IMR-90 (cell line): ENCODE measurements at regions not wholly inside any gene's neighbourhood (a gene's known extent, or its start where the extent isn't known, plus 50 kb on each side); places are given as distances from the start of the nearest gene placed in this dataset.

Experiments used
- ATAC-seq: fragments of 200-7000 bp; cut with Tn5 transposase; 2 replicates; pipeline ENCODE4 v1.9.1; 2020; ENCODE audit warnings: low read depth, mild to moderate bottlenecking, moderate library complexity
- BruUV-seq: library from RNA; stranded (reverse); fragments of 400-500 nt; replicated peaks from 2 replicates; lab custom pipeline; 2021; lab: Mats Ljungman, UMichigan
- CTCF ChIA-PET: fragments of 300-600 bp; formaldehyde crosslinking; extraction: SDS; loops from one replicate; lab custom pipeline; 2021; ENCODE audit warnings: antibody characterized with exemption; lab: Yijun Ruan, JAX
- POLR2A ChIA-PET: fragments of 300-600 bp; sonication (Branson Sonifier 250); formaldehyde crosslinking; loops from one replicate; lab custom pipeline; 2022; ENCODE audit warnings: antibody characterized with exemption; ENCODE audit not compliant: unreplicated experiment; lab: Charles Lee
- DNase-seq: peaks from one replicate; pipeline ENCODE4 v3.0.0; 2013
- H2AFZ ChIP-seq: replicated peaks from 2 replicates; pipeline ENCODE3; 2013; ENCODE audit warnings: low read length, mild to moderate bottlenecking; ENCODE audit not compliant: poor library complexity
- H2AK5ac ChIP-seq: 2 replicates; pipeline ENCODE4 v1.6.1; 2013; ENCODE audit warnings: low read depth, low read length, inconsistent platforms
- H2AK9ac ChIP-seq: replicated peaks from 2 replicates; pipeline ENCODE3; 2013; ENCODE audit warnings: mild to moderate bottlenecking, low read depth, low read length, moderate library complexity; ENCODE audit not compliant: poor library complexity
- H2BK120ac ChIP-seq: 2 replicates; pipeline ENCODE4 v1.6.1; 2013; ENCODE audit warnings: low read depth, low read length, inconsistent platforms
- H2BK15ac ChIP-seq: 3 replicates; pipeline ENCODE4 v1.6.1; 2013; ENCODE audit warnings: low read depth, low read length, inconsistent platforms
- H2BK20ac ChIP-seq: 2 replicates; pipeline ENCODE4 v1.6.1; 2013; ENCODE audit warnings: low read depth, mild to moderate bottlenecking, inconsistent platforms, low read length, moderate library complexity
- H2BK5ac ChIP-seq: 2 replicates; pipeline ENCODE4 v1.6.1; 2013; ENCODE audit warnings: mild to moderate bottlenecking, low read depth, low read length, inconsistent platforms; ENCODE audit not compliant: poor library complexity, severe bottlenecking
- H3K14ac ChIP-seq: replicated peaks from 2 replicates; pipeline ENCODE4 v1.6.1; 2013; ENCODE audit warnings: low read depth, low read length, inconsistent platforms
- H3K18ac ChIP-seq: 2 replicates; pipeline ENCODE4 v1.6.1; 2013; ENCODE audit warnings: low read depth, low read length, control low read depth
- H3K23ac ChIP-seq: 2 replicates; pipeline ENCODE4 v1.6.1; 2013; ENCODE audit warnings: low read depth, low read length, inconsistent platforms
- H3K27ac ChIP-seq: 2 replicates; pipeline ENCODE4 v1.5.1; 2013; ENCODE audit warnings: mild to moderate bottlenecking, control low read depth, low read length; ENCODE audit not compliant: insufficient read depth
- H3K27me3 ChIP-seq: 2 replicates; pipeline ENCODE4 v1.6.1; 2013; ENCODE audit warnings: low read length; ENCODE audit not compliant: control insufficient read depth, insufficient read depth
- H3K36me3 ChIP-seq: 2 replicates; pipeline ENCODE4 v1.6.1; 2013; ENCODE audit warnings: low read length, mixed read lengths; ENCODE audit not compliant: control insufficient read depth, insufficient read depth
- H3K4ac ChIP-seq: 2 replicates; pipeline ENCODE4 v1.6.1; 2013; ENCODE audit warnings: low read depth, low read length, inconsistent platforms
- H3K4me1 ChIP-seq: 2 replicates; pipeline ENCODE4 v1.6.1; 2013; ENCODE audit warnings: low read length, mixed read lengths; ENCODE audit not compliant: control insufficient read depth, insufficient read depth
- H3K4me2 ChIP-seq: 2 replicates; pipeline ENCODE4 v1.6.1; 2013; ENCODE audit warnings: low read depth, mild to moderate bottlenecking, control low read depth, low read length, moderate library complexity
- H3K4me3 ChIP-seq: 2 replicates; pipeline ENCODE4 v1.5.1; 2013; ENCODE audit warnings: low read depth, mild to moderate bottlenecking, control low read depth, low read length, moderate library complexity; ENCODE audit not compliant: insufficient read depth
- H3K56ac ChIP-seq: 2 replicates; pipeline ENCODE4 v1.6.1; 2013; ENCODE audit warnings: low read length, inconsistent platforms; ENCODE audit not compliant: insufficient read depth; ENCODE audit errors: extremely low read depth
- H3K79me1 ChIP-seq, 2 experiments: 2 replicates each; pipeline ENCODE4 v1.6.1; 2013; ENCODE audit warnings: low read length in 2 of 2, inconsistent platforms in 1 of 2, low read depth in 1 of 2
- H3K9ac ChIP-seq: 2 replicates; pipeline ENCODE4 v1.6.1; 2013; ENCODE audit warnings: low read depth, low read length, control low read depth
- H3K9me1 ChIP-seq: 2 replicates; pipeline ENCODE4 v1.6.1; 2013; ENCODE audit warnings: low read length, inconsistent platforms; ENCODE audit not compliant: insufficient read depth
- H3K9me3 ChIP-seq: 2 replicates; pipeline ENCODE4 v1.6.1; 2013; ENCODE audit warnings: low read length; ENCODE audit not compliant: control insufficient read depth, insufficient read depth
- H4K20me1 ChIP-seq: 2 replicates; pipeline ENCODE4 v1.6.1; 2013; ENCODE audit warnings: low read length, inconsistent platforms; ENCODE audit not compliant: insufficient read depth
- H4K5ac ChIP-seq: 2 replicates; pipeline ENCODE4 v1.6.1; 2013; ENCODE audit warnings: mild to moderate bottlenecking, low read depth, low read length, control low read depth
- H4K8ac ChIP-seq, 2 experiments: 2 replicates each; pipeline ENCODE4 v1.6.1; 2013; ENCODE audit warnings: low read depth in 2 of 2, low read length in 2 of 2, control low read depth in 1 of 2, inconsistent platforms in 1 of 2
- H4K91ac ChIP-seq: 2 replicates; pipeline ENCODE4 v1.6.1; 2013; ENCODE audit warnings: low read depth, low read length, inconsistent platforms; ENCODE audit not compliant: insufficient read depth
- MXI1 ChIP-seq: IDR thresholded peaks from 2 replicates; pipeline ENCODE4 v1.6.1; 2012; ENCODE audit warnings: low read depth, mild to moderate bottlenecking, low read length, moderate library complexity, borderline replicate concordance
- NFE2L2 ChIP-seq: fragments of 150-350 bp; IDR thresholded peaks from 2 replicates; pipeline ENCODE4 v1.6.1; 2016; ENCODE audit warnings: low read depth, mild to moderate bottlenecking, low read length
- RAD21 ChIP-seq: IDR thresholded peaks from 2 replicates; pipeline ENCODE4 v1.6.1; 2012; ENCODE audit warnings: low read length, improper control_type of control experiment
- WGBS, 2 experiments: methylation state at CpG; one replicate each; pipeline versions ENCODE4 v1.1.5 to v1.1.7; 2013; ENCODE audit warnings: missing lambda C conversion rate in 2 of 2; ENCODE audit not compliant: insufficient read length in 1 of 2; ENCODE audit errors: extremely low coverage in 2 of 2; 5-methylcytosine and 5-hydroxymethylcytosine counted together
- dilution Hi-C: fragments of 300-500 bp; cut with HindIII; formaldehyde crosslinking; loops from one replicate; pipeline ENCODE4 v1.14.3; 2018; ENCODE audit warnings: low sequenced_read_pairs; ENCODE audit not compliant: unreplicated experiment
- in situ Hi-C: fragments of 300-500 bp; cut with MboI; formaldehyde crosslinking; loops from 3 replicates; pipeline ENCODE4 v1.14.3; 2019; ENCODE audit warnings: low sequenced_read_pairs, inconsistent platforms, mixed read lengths
- intact Hi-C: fragments of 100-400 bp; cut with micrococcal nuclease; formaldehyde crosslinking; loops from 2 replicates; pipeline ENCODE4 v1.10.0; 2022
- TF ChIP-seq, protein P1 (sequence below): fragments of 150-350 bp; IDR thresholded peaks from 2 replicates; pipeline ENCODE4 v1.6.1; 2017; ENCODE audit warnings: mild to moderate bottlenecking, antibody characterized with exemption, low read length, low read depth

- Histone ChIP-seq H3K27me3 (no peaks in the 10 kb centered on the region), H4K91ac (no peak overlapping the region), H3K79me1 (no peaks in the 10 kb centered on the region), H3K14ac (no peak overlapping the region), H2BK15ac (no peak overlapping the region), H2BK5ac (no peak overlapping the region), H3K36me3 (no peaks in the 10 kb centered on the region), H2AK9ac (no peak overlapping the region), H3K9ac (no peak overlapping the region), H3K4me1 (no peaks in the 10 kb centered on the region), H4K8ac (no peak overlapping the region), H3K56ac (no peak overlapping the region), H3K27ac (no peak overlapping the region), H2BK20ac (no peak overlapping the region), H3K9me1 (no peaks in the 10 kb centered on the region), H3K4ac (no peak overlapping the region), H3K23ac (no peak overlapping the region), H3K9me3 (peaks cover 5% of the 10 kb centered on the region), H4K20me1 (no peaks in the 10 kb centered on the region), H3K4me2 (no peak overlapping the region), H4K5ac (no peak overlapping the region), H3K18ac (no peak overlapping the region), H3K4me3 (no peak overlapping the region), H2BK120ac (no peak overlapping the region), H2AFZ (no peak overlapping the region), H2AK5ac (no peak overlapping the region)
- BruUV-seq, result no TSS peak
- ATAC-seq, result no peak
- dilution Hi-C loops, result no loop called here
- ChIA-PET CTCF (no interaction called here), POLR2A (no interaction called here)
- no CpG with 5 or more reads among the region's 1 CpG for WGBS, 2 experiments
- intact Hi-C loops, result no loop called here
- in situ Hi-C loops, result no loop called here
- TF ChIP-seq RAD21 (no peak), MXI1 (no peak), NFE2L2 (no peak)
- TF ChIP-seq, protein P1, sequence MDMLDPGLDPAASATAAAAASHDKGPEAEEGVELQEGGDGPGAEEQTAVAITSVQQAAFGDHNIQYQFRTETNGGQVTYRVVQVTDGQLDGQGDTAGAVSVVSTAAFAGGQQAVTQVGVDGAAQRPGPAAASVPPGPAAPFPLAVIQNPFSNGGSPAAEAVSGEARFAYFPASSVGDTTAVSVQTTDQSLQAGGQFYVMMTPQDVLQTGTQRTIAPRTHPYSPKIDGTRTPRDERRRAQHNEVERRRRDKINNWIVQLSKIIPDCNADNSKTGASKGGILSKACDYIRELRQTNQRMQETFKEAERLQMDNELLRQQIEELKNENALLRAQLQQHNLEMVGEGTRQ, result no peak
- DNase-seq, result no peak
These were observed 157.0 kb upstream of the SMIM31 start for GRCh38 chr4:164596927-164597326.
